Activated CD8-positive, alpha-beta T cell treated with anti-CD3 and anti-CD28 coated beads for 36 hours (primary cell): ENCODE measurements at regions not wholly inside any gene's neighbourhood (a gene's known extent, or its start where the extent isn't known, plus 50 kb on each side); places are given as distances from the start of the nearest gene placed in this dataset.

Experiments used
- ATAC-seq: fragments of 200-7000 bp; cut with Tn5 transposase; one replicate; pipeline ENCODE4 v1.10.0; 2021; ENCODE audit warnings: mild to moderate bottlenecking, moderate library complexity
- CTCF ChIA-PET: fragments of 350-600 bp; sonication (Branson Sonifier 250); formaldehyde crosslinking; loops from one replicate; lab custom pipeline; 2021; ENCODE audit warnings: antibody characterized with exemption; lab: Charles Lee
- POLR2A ChIA-PET: fragments of 350-600 bp; sonication (Branson Sonifier 250); formaldehyde crosslinking; loops from one replicate; lab custom pipeline; 2021; ENCODE audit warnings: antibody characterized with exemption; lab: Charles Lee
- DNase-seq: peaks from one replicate; pipeline ENCODE4 v3.0.0-alpha.2; 2020
- H3K27ac Mint-ChIP-seq: one replicate; pipeline ENCODE4 v1.8.0; 2021; ENCODE audit warnings: mild to moderate bottlenecking, mixed read lengths
- H3K27me3 Mint-ChIP-seq: one replicate; pipeline ENCODE4 v1.8.0; 2021; ENCODE audit warnings: mixed read lengths
- H3K36me3 Mint-ChIP-seq: one replicate; pipeline ENCODE4 v1.8.0; 2021; ENCODE audit warnings: low read depth, mixed read lengths
- H3K4me1 Mint-ChIP-seq: one replicate; pipeline ENCODE4 v1.8.0; 2021; ENCODE audit warnings: low read depth, mixed read lengths
- H3K4me3 Mint-ChIP-seq: one replicate; pipeline ENCODE4 v1.8.0; 2021; ENCODE audit warnings: mild to moderate bottlenecking, moderate library complexity, mixed read lengths
- H3K9me3 Mint-ChIP-seq: one replicate; pipeline ENCODE4 v1.8.0; 2021; ENCODE audit warnings: mixed read lengths
- CTCF ChIP-seq: fragments of 200-600 bp; IDR thresholded peaks from one replicate; pipeline ENCODE4 v1.8.0; 2022; ENCODE audit warnings: antibody characterized with exemption, mild to moderate bottlenecking
- intact Hi-C: fragments of 100-400 bp; cut with micrococcal nuclease; formaldehyde crosslinking; loops from one replicate; pipeline ENCODE4 v1.10.0; 2022

- ATAC-seq (no peak), DNase-seq (no peak)
- Mint-ChIP-seq H3K4me1 (no peaks in the 10 kb centered on the region), H3K27ac (no peak overlapping the region), H3K36me3 (no peaks in the 10 kb centered on the region), H3K4me3 (no peak overlapping the region), H3K27me3 (peaks cover 2% of the 10 kb centered on the region), H3K9me3 (no peaks in the 10 kb centered on the region)
- ChIA-PET CTCF (no interaction called here), POLR2A (no interaction called here)
- intact Hi-C loops = no loop called here
- TF ChIP-seq CTCF = no peak
Observed at GRCh38 chr10:128780156-128780761, 654.0 kb upstream of the MKI67 start.

GRCh38 chr10:128781637-128782036, 655.4 kb upstream of the MKI67 start:
- H3K4me1 Mint-ChIP-seq = no peaks in the 10 kb centered on the region
- no peak for ATAC-seq
- no peaks in the 10 kb centered on the region for H3K36me3 Mint-ChIP-seq
- TF ChIP-seq CTCF = no peak
- peaks cover 3% of the 10 kb centered on the region for H3K27me3 Mint-ChIP-seq
- no peak overlapping the region for H3K27ac Mint-ChIP-seq
- ChIA-PET CTCF (no interaction called here), POLR2A (no interaction called here)
- DNase-seq = no peak
- intact Hi-C loops = no loop called here
- H3K9me3 Mint-ChIP-seq = no peaks in the 10 kb centered on the region
- no peak overlapping the region for H3K4me3 Mint-ChIP-seq

GRCh38 chr10:128784444-128784843, 658.2 kb upstream of the MKI67 start:
- intact Hi-C loops = no loop called here
- ATAC-seq (no peak), DNase-seq (no peak)
- Mint-ChIP-seq H3K27me3 (peaks cover 1% of the 10 kb centered on the region), H3K4me1 (no peaks in the 10 kb centered on the region), H3K36me3 (no peaks in the 10 kb centered on the region), H3K4me3 (no peak overlapping the region), H3K9me3 (no peaks in the 10 kb centered on the region), H3K27ac (no peak overlapping the region)
- CTCF ChIA-PET = no interaction called here
- POLR2A ChIA-PET = no interaction called here
- no peak for TF ChIP-seq CTCF

GRCh38 chr10:128792426-128793140, 666.4 kb upstream of the MKI67 start:
- Mint-ChIP-seq H3K36me3 (no peaks in the 10 kb centered on the region), H3K4me1 (no peaks in the 10 kb centered on the region), H3K4me3 (no peak overlapping the region), H3K9me3 (no peaks in the 10 kb centered on the region), H3K27ac (no peak overlapping the region), H3K27me3 (no peaks in the 10 kb centered on the region)
- ATAC-seq = no peak
- intact Hi-C loops = no loop called here
- no peak for DNase-seq
- CTCF ChIA-PET = no interaction called here
- no peak for TF ChIP-seq CTCF
- POLR2A ChIA-PET = no interaction called here
